ENCODE measurements at regions not wholly inside any gene's neighbourhood (a gene's known extent, or its start where the extent isn't known, plus 50 kb on each side); places are given as distances from the start of the nearest gene placed in this dataset.

GRCh38 chr21:21864321-21864840, 866.2 kb downstream of the NCAM2 start:
- no peaks in the 10 kb centered on the region for H3K79me2 ChIP-seq (ENCODE audit: control insufficient read depth in 1 of 2, insufficient read depth in 2 of 2, low read length in 2 of 2)
- no peak overlapping the region for H3K27ac ChIP-seq (ENCODE audit: low read depth, low read length)
- H3K18ac ChIP-seq (ENCODE audit: extremely low read depth, low read length) = no peak overlapping the region
- no peak overlapping the region for H2AFZ ChIP-seq (ENCODE audit: low read length)
- no peak overlapping the region for H2AK5ac ChIP-seq (ENCODE audit: low read depth, low read length)
- H3K27me3 ChIP-seq (replicated peaks in 1 of 4; ENCODE audit: control insufficient read depth in 3 of 4, extremely low read depth in 1 of 4, insufficient read depth in 3 of 4, low read length in 3 of 4) = no peaks in the 10 kb centered on the region
- no peak overlapping the region for H3K9ac ChIP-seq (replicated peaks in 1 of 4; ENCODE audit: extremely low read depth in 1 of 4, low read depth in 3 of 4, low read length in 3 of 4)
- CTCF ChIA-PET (ENCODE audit: partially characterized antibody) = no interaction called here
- no peaks in the 10 kb centered on the region for H3K36me3 ChIP-seq (ENCODE audit: control insufficient read depth in 2 of 4, insufficient read depth in 4 of 4, low read length in 3 of 4)
- H4K5ac ChIP-seq (ENCODE audit: insufficient read length, low read depth, low read length) = no peak overlapping the region
- no peak overlapping the region for H3K56ac ChIP-seq (replicated peaks; ENCODE audit: insufficient read length, low read depth, low read length)
- no peak overlapping the region for H4K8ac ChIP-seq (ENCODE audit: extremely low read depth, insufficient read depth, low read length)
- H3K4me1 ChIP-seq (replicated peaks in 1 of 4; ENCODE audit: control insufficient read depth in 3 of 4, insufficient read depth in 4 of 4, low read length in 3 of 4) = no peaks in the 10 kb centered on the region
- H3K14ac ChIP-seq (ENCODE audit: insufficient read length) = no peak overlapping the region
- no peaks in the 10 kb centered on the region for H4K20me1 ChIP-seq (replicated peaks in 1 of 2; ENCODE audit: control insufficient read depth in 1 of 2, insufficient read depth in 2 of 2, low read length in 2 of 2)
- H3K79me1 ChIP-seq (ENCODE audit: low read depth, low read length) = no peaks in the 10 kb centered on the region
- no peak overlapping the region for H3K4me3 ChIP-seq (ENCODE audit: extremely low read depth in 1 of 4, insufficient read depth in 2 of 4, low read depth in 3 of 4, low read length in 4 of 4)
- H2BK20ac ChIP-seq (ENCODE audit: low read length) = no peak overlapping the region
- no peak overlapping the region for H2BK12ac ChIP-seq (ENCODE audit: low read depth, low read length)
- H3K9me3 ChIP-seq (ENCODE audit: insufficient read depth in 2 of 2, low read depth in 1 of 2, low read length in 1 of 2) = no peaks in the 10 kb centered on the region; a peak in 1 of 4 replicates
- no peak overlapping the region for H4K91ac ChIP-seq (replicated peaks; ENCODE audit: insufficient read length, low read length)
- no peak overlapping the region for H2BK120ac ChIP-seq (replicated peaks; ENCODE audit: low read depth, low read length)
- DNase-seq (ENCODE audit: low read depth in 1 of 2, low spot score in 2 of 2) (no peak), FAIRE-seq (no peak)
- POLR2A ChIA-PET (ENCODE audit: partially characterized antibody) = no interaction called here
- H2BK15ac ChIP-seq (ENCODE audit: low read length) = no peak overlapping the region
- H2BK5ac ChIP-seq (ENCODE audit: low read depth, low read length) = no peak overlapping the region
- no peak overlapping the region for H3K23ac ChIP-seq (ENCODE audit: insufficient read length)
- H3K4ac ChIP-seq (replicated peaks; ENCODE audit: insufficient read length, low read depth, low read length) = no peak overlapping the region
- no peak overlapping the region for H3K4me2 ChIP-seq (ENCODE audit: insufficient read depth in 1 of 2, low read depth in 2 of 2, low read length in 2 of 2)
- 89% methylated on average over 4 of the region's 4 CpGs; no CpG with 5 or more reads in 1 of the 2 experiments for WGBS, 2 experiments (ENCODE audit: extremely low coverage in 1 of 2, insufficient coverage in 1 of 2, insufficient read length in 1 of 2, insufficient replicate concordance in 2 of 2, low coverage in 1 of 2, low lambda C conversion rate in 2 of 2, missing lambda C conversion rate in 1 of 2)
- H3K23me2 ChIP-seq (ENCODE audit: low read depth, low read length) = no peaks in the 10 kb centered on the region
- TF ChIP-seq ATF2 (IDR thresholded peaks at IDR 0.05; ENCODE audit: low read length) (no peak), ZNF274 (IDR thresholded peaks at IDR 0.05; ENCODE audit: borderline replicate concordance, extremely low read depth, low read length) (no peak), POLR2AphosphoS5 (IDR thresholded peaks at IDR 0.05; ENCODE audit: low read depth, low read length) (no peak), POLR2A (IDR thresholded peaks at IDR 0.05; ENCODE audit: control extremely low read depth in 1 of 2, low read depth in 2 of 2, low read length in 2 of 2) (no peak), MAFK (IDR thresholded peaks at IDR 0.05; ENCODE audit: low read depth, low read length) (no peak), POU5F1 (IDR thresholded peaks at IDR 0.05; ENCODE audit: low read depth, low read length) (no peak), SP1 (IDR thresholded peaks at IDR 0.05; ENCODE audit: low read depth, low read length) (no peak), MAX (IDR thresholded peaks at IDR 0.05) (no peak), SP2 (IDR thresholded peaks at IDR 0.05; ENCODE audit: low read length) (no peak), SIX5 (IDR thresholded peaks at IDR 0.05; ENCODE audit: low read depth, low read length) (no peak), CHD2 (IDR thresholded peaks at IDR 0.05; ENCODE audit: low read length) (no peak), KDM1A (IDR thresholded peaks at IDR 0.05; ENCODE audit: borderline replicate concordance, low read length) (no peak), JUND (IDR thresholded peaks at IDR 0.05; ENCODE audit: low read length) (no peak), GTF2F1 (IDR thresholded peaks at IDR 0.05; ENCODE audit: borderline replicate concordance, low read depth, low read length) (no peak)

Measured in H1 (cell line).